GM04503 (cell line): ENCODE measurements at regions not wholly inside any gene's neighbourhood (a gene's known extent, or its start where the extent isn't known, plus 50 kb on each side); places are given as distances from the start of the nearest gene placed in this dataset.

Experiments
- DNase-seq: peaks from one replicate; pipeline ENCODE4 v3.0.0-alpha.2; 2012; ENCODE audit warnings: low read depth

DNA sequence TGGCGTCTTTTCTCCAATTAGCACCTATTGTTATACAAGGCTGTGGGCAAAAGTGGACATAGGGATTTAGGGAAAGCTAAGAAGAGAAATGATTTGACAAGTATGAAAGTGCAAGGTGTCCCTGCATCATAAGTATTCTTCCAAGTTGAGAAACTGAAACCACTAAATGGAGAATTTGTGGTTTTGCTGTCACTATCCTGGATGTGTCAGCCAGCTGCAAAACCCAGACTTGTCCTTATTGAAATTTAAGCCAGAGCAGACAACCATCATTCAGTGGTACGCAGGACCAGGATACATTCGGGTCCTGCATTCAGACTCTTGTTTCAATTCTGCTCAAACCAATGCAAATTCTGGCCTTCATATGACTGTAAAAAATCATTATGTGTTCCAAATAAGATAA, 384.8 kb upstream of the TGFBR2 start:
- no peak for DNase-seq

DNA sequence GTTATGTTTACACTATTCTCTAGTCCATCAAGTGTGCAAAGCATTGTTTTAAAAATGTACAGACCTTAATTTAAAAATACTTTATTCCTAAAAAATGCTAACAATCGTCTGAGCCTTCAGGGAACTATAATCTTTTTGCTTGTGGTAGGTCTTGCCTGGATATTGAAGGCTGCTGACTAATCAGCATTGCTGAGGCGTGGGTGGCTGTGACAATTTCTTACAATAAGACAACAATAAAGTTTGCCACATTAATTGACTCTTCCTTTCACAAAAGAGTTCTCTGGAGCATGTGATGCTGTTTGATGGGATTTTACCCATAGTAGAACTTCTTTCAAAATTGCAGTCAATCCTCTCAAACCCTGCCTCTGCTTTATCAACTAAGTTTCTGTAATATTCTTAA, 384.0 kb upstream of the TGFBR2 start:
- no peak for DNase-seq

DNA sequence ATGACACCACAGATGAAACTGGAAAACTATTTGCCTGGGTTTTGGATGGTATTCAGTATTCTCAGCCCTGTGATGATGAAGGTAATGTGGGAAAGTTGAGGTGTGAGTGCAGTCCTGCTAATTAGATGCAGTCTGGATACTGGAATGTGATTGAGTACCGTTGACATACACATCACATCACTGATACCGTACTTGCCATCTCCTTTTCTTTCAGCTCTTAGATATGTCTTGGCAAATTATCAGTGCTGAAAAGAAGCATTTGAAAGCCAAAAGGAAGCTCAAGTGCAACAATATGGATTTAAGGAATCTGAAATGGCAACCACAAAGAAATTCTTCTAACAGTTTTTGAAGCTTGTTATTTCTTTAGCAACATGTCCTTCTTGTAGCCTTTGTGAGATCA, 381.4 kb upstream of the TGFBR2 start:
- DNase-seq: no peak

DNA sequence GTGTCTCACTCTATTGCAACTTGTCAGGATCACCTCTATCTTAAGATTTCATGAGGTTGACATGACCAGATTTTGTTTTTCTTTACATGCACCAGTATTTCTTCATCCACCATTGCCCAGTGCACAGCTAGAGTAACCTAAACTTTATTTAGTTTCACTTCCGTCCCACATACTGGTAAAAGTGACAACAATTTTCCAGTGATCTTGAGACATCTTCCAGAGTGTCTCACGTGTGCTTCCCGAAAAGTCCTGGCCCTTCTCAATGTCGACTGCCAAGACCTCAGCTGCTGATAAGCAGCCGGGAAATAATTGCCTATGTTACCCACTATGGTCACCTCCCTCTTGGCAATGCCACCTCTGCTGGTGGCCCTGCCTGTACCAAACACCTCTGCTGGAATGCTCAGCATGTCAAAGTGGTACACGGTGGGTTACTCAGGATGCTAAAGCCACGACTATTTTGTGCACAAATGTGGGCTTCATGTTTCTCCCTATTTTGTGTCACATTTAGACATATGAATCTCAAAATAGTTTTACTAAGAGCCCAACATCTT, 379.7 kb upstream of the TGFBR2 start:
- no peak for DNase-seq

DNA sequence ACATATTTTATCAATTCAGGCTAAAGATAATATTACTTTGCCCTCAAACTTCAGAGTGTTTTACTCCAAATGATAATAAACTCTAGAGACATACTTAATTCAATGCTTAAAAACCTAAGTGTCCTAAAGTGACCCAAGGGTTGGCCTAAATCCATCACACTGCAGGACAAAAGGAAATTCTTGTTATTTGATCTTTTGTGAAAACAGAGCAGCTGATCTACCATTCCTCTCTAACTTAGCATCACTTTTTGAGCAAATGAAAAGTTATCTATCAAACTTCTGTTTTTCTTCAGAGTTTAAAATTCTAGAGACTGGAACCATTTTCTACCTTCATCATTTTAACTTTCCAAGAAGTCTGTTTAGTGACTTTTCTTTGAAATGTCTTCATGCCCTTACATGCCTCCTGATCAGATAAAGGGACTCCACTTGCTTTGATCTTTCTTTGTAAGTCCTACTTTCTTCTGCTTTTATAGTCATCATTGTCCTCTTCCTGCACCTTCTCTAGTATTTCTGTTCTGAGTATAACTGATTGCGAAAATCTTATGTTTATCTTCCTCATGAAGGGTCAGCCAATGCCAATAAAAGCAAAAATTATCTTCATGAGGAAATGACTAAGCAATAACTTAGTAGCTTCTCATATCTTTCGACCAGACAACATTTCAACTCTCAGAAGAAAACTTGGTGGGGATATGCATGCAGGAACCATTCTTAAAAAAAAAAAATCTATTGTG, 378.7 kb upstream of the TGFBR2 start:
- DNase-seq: peak; percentile 80

DNA sequence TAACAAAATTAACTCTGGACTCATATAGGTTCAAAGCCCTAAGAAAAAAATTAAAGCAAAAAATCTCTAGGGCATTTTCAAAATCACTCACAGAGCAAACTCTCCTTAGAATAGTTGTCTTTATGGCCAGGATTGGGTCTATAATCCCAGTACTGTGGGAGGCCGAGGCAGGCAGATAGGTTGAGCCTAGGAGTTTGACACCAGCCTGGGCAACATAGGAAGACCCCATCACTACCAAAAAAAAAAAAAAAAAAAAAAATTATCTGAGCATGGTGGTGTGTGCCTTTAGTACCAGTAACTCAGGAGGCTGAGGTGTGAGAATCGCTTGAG, 378.1 kb upstream of the TGFBR2 start:
- no peak for DNase-seq

DNA sequence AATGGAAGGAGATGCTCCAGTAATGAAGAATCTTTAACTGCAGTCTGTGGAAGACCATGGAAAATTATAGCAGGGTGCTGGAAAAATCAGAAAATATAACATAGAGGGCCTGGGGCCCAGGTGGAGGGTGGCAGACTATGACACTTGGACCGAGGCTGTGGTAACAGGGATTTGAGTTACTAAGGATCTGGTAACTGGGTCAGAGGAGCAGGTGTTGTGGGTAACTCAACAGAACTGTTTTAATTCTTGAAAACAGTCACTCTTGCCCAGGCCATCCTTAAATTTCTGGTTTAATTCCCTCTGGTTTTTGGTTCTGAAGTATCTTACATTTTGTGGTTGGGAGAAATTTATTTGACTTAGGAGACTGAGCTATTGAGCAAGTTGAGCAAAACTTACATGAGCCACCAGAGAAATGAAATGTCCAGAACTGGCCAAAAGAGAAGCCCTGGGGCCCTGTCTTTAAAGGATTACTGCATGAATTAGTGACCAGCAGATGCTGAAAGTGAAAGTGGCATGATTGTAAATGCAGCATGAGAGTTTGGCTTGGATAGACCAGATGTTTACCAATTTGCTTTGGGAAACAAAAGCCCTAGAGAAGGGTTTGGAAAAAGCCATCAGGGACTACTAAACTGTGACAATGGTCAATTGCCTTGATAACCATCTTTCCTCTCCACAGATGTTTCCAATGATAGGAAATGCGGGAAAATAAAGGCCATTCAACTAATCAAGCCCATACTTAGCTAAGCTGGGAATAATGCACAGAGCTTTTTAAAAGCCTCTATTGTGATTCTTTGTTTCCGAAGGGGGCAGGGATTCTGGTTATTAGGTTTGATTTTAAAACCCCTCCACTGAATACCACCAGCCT, 374.9 kb upstream of the TGFBR2 start:
- DNase-seq: peak; percentile 84

DNA sequence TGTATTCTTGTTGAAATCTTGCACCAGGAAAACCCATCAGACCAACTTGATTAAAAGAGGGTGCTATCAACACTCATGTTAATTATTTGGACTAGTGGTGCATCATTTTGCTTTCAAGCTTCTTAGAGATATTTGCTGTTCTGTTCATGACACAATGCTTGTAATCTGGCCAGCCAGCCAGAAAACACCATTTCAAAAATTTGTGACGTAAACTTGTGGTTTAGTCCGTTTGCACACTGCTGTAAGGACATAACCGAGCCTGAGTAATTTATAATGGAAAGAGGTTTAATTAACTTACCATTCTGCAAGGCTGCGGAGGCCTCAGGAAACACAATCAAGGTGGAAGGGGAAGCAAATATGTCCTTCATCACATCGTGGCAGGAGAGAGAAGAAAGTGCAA, 374.3 kb upstream of the TGFBR2 start:
- DNase-seq: peak; percentile 82

DNA sequence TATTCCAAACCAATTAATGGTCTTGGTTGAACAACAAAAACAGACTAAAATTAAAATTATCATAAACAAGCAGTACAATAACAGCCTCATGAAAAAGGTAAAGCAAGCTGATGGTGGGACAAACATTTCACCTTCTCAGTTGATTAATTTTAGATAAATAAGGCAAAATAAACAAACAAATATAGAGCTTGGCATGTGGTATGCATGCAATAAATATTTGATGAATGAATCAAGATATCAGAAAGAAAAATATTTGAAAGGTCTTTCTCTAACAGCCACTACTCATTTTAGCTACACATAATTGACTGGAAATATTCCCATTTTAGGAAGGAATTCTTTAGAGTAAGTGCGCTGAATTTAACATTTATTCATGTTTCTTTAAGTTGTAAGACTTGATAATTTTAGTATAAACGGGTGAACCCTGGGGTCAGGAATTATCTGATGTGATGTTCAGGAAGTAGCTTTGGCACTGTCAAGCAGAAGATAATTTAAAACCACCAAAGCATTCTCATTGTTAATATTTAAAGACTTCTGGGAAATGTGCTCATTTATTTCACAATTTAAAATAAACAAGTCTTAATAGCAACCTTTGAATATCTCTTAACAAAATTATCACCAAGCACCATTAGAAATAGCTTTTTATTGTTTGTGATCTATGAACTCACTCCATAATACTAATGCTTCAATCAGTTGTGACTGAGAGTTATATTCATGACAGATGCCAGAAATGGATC, 372.3 kb upstream of the TGFBR2 start:
- DNase-seq: no peak

DNA sequence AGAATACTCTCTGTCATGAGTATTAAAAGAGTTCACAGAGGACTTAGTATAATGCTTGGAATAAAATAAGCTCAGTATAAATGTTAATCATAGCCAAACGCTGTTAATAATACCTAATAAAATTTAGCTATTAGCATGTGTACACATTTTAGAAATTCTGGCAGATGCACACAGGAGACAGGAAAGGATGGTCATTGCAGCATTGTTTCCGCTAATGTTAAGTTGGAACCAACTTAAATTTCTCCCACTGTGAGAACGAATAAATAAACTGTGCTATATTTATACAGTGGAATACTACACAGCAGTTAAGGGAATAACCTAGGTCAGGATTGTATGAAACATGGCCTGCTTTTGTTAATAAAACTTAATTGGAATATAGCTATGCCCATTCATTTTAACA, 370.4 kb upstream of the TGFBR2 start:
- DNase-seq: no peak

DNA sequence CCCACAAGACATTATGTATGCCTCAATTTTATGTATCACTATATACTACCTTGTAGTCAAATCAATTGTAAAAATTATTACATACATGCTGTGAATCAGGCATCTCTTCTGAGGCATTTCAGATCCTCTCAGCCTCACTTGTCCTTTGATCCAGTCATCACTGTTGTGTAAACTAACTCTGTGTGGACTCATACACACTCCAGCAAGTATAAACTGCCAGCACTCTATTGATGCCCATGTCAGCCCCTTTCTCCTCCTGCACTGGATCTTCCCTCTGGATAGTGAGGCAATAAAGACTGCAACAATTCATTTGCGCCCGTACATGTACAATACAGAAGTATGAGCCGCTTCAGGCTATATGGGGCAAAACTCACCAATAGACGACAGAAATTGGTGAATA, 364.7 kb upstream of the TGFBR2 start:
- no peak for DNase-seq

DNA sequence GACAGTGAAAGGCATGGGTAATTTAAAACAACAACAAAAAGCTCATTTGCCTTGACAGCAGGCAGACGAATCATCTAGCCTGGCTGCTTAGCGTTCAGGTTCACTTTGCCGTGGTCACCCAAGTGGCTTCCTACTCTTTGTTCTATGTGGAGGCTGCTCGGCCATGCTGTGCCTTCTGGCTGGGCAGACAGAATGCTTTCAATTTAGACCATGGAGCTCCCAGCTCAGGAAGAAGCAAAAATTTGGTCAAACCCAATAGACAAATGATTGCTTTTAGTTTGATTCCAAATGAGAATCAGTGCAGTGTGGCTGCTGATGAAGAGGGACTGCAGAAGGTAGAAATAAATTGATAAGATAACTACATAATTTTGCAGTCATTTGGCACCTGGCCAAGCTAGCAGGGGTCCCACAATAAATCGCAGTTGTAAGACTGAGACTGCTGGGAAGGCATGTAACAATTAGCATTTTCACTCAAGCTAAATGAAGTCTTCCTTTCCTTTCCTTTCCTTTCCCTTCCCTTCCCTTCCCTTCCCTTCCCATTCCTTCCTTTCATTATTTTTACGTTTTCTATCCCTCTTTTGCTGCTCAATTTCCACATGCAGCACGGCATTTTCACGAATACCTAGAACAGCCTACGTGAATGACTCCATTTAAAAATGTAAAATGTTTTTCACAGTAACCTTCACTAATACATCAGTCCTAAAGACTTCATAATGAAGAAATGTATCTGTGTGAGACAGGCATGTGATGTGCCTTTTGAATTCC, 360.4 kb upstream of the TGFBR2 start:
- DNase-seq: no peak

DNA sequence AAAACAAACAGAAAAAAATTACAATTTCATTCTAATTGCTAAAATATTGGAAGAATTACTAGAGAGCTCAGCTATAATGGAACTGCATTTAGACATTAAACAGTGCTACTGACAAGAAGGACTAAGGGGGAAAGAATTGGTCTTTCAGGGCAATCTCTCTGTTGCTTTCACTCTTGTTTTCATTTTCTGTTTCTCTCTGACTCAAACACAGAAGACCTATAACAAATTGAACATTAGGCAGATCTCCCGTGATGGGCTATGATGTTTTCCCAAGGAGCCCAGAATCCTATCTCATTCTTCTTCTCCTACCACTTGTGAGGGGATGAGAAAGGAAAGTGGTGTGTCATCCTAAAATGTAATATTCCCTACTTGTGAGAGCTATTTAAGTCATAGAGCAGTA, 358.0 kb upstream of the TGFBR2 start:
- no peak for DNase-seq

DNA sequence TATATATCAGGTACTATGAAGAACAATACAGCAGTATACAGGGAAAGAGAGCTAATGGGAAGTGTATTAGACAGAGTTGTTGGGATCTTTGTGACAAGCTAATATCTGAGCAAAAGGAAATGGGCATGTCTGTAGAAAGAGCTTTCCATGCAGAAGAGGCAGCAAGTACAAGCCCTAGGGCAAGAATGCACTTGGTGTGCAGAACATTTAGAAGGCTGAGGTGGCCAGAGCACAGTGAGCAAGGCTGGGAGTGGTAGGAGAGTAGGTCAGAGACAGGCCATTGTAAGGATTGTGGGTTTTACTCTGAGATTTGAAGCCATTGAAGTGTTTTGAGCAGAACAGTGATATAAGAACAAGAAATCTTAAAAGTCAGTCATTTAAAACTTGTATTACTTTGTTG, 353.9 kb upstream of the TGFBR2 start:
- no peak for DNase-seq

DNA sequence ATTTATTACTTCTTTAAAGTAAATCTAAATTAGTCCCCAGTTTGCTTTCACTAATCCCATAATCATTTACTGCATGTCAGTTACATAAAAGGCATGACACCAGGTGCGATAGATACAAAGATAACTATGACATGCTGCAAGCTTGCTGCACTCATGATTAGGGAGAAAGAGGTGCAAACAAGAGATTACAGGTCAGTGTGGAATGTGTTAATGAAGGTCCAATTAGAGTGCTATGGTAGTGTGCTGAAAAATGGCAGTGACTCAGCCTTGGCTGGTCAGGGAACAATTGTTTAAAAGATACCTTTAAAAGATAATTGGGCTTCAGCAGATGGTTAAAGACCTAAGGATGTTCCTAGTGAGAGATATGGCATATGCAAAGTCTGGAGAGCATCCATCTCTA, 352.6 kb upstream of the TGFBR2 start:
- no peak for DNase-seq

DNA sequence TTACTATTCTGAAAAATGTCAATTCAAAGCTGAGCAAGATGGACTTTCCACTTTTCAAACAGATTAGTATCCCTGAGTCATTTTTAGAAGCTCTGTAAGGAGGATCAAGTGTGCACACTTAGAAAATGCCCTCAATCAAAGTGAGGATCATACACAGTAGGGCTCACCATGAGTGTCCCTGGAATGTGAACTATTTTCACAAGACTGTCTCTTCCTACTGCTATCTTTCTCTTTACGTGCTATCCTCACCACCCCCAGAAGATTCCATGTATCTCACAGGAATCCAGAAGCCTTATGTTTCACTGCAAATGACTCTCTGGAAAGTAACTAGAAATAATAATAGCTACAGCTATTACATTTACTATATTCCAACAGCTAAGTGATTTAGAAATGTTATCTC, 349.9 kb upstream of the TGFBR2 start:
- DNase-seq: no peak

DNA sequence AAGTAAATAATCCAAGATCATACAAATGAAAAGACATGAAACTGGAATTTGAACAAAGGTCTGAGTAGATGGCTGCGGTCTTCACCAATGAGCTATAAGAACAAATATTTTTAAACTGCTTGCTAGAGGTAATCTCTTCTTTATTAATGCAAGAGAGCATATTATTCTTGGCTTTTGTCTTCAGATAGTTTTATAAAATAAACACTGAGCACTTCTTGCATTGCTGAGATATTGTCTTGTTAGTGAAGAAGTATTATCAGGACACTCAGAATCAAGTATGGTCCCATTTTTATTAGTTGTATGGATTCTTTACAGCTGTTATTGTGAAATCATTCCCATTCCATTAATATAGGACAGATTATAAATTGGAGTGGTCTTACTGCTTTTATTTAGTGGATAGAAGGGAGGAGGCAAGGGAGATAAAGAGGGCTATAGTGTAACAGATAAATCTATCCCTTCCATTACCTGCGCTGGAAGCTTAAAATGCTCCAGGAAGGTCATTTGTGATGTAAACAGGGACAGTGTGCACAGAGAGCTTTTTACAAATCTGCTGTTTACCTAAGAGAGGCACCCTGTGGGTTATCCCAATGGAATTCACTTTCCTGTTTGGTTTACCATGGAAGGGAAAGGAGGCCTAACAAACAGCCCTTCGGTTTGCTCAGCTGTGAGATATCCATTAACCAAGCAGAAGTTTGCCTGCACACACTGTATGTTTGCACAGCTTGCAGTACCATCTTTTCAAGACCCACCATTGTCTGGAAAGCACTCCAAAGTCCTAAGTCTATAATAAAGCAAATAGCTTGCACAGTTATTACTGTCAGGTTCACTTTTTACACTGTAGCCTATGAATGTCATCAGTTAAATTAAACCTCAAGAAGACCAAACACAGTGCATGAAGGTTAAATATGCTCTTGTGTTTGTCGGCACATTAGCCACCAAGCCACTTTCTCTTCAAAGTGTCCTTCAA, 347.7 kb upstream of the TGFBR2 start:
- DNase-seq: no peak

DNA sequence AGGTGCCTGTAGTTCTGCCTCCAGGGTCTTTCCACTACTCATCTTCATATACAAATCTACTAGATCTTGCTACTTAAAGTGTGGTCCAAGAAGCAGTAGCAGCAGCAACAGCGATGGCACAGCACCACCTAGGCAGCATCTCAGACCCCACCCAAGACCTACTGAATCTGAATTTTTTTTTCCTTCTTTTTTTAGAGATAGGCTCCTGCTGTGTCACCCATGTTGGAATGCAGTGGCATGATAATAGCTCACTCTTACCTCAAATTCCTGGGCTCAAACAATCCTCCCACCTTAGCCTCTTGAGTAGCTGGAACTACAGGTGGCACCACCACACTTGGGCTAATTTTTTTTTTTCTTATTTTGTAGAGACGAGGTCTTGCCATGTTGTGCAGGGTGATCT, 346.7 kb upstream of the TGFBR2 start:
- no peak for DNase-seq

DNA sequence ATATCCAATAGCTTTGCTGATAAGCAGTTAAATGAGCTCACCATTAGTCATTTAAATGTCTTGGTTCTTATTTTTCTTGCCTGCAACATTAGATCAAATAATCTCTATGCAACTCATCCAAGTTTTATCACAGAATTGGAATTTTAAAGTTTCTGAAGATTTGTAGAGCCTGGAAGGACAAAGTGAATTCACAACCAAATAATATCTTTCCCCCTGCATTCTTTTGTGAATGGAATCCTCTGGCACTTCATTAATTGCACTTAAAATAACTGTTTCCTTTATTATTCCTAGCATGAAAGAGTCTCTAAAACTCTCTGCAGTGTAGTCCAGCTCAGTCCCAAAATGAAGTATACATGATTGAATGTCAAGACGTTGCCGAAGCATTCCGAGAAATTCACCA, 345.6 kb upstream of the TGFBR2 start:
- DNase-seq: no peak

DNA sequence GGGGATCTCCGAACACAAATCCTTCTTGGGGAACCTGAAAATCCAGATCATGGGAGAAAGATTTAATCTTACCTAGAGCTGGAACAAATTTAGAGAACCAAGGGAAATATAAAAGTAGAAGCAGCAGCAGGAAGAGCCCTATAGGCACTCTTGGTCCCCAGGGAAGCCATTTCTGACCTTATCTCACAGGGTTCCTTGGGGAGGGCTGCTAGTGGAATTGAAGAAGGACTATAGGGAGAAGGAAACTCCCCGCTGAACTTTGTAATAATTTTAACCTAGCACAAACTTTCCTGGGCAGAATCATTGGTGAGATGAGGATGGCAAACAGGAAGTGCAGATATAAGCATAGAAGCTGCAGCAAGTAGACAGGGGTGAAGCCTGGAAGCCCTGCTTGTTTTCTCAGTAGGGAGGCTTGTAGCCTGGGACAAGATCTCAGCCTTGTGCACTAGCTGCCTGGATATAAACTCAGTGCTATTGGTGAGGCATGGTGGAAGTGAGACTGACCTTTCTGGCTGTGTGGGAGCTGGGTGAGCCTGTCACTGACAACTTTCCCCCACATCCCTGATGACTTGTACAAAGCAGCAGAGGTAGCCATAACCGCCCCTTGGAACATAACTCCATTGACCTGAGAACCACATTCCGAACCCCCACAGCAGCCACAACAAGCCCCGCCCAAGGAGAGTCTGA, 343.0 kb upstream of the TGFBR2 start:
- DNase-seq: no peak
